Smooth muscle cell (in vitro differentiated cells): ENCODE measurements at regions not wholly inside any gene's neighbourhood (a gene's known extent, or its start where the extent isn't known, plus 50 kb on each side); places are given as distances from the start of the nearest gene placed in this dataset.

Experiments used
- DNase-seq: peaks from one replicate; lab custom pipeline; 2025; ENCODE audit not compliant: unreplicated experiment; lab: John Stamatoyannopoulos, UW
- H2AFZ ChIP-seq: fragments of 200-600 bp; sonication (generic); 2 replicates; pipeline ENCODE4 v1.6.0; 2016; ENCODE audit warnings: antibody characterized with exemption, low read depth, mild to moderate bottlenecking
- H3F3A ChIP-seq: fragments of 200-600 bp; sonication (generic); 2 replicates; pipeline ENCODE4 v1.6.0; 2017; ENCODE audit warnings: antibody characterized with exemption, low read depth
- H3K27ac ChIP-seq: fragments of 200-600 bp; sonication (generic); 2 replicates; pipeline ENCODE4 v1.5.1; 2016; ENCODE audit warnings: low read depth, mild to moderate bottlenecking
- H3K27me3 ChIP-seq: fragments of 200-600 bp; sonication (generic); 2 replicates; pipeline ENCODE4 v1.6.1; 2016; ENCODE audit warnings: low read depth, mild to moderate bottlenecking
- H3K36me3 ChIP-seq: fragments of 200-600 bp; sonication (generic); 2 replicates; pipeline ENCODE4 v1.5.1; 2016; ENCODE audit warnings: low read depth
- H3K4me1 ChIP-seq: fragments of 200-600 bp; sonication (generic); 2 replicates; pipeline ENCODE4 v1.5.1; 2016; ENCODE audit warnings: low read depth
- H3K4me2 ChIP-seq: fragments of 200-600 bp; sonication (generic); 2 replicates; pipeline ENCODE4 v1.6.0; 2016; ENCODE audit warnings: mild to moderate bottlenecking
- H3K4me3 ChIP-seq: fragments of 200-600 bp; sonication (generic); 2 replicates; pipeline ENCODE4 v1.5.1; 2016; ENCODE audit warnings: mild to moderate bottlenecking
- H3K79me2 ChIP-seq: fragments of 200-600 bp; sonication (generic); 2 replicates; pipeline ENCODE4 v1.6.0; 2016; ENCODE audit warnings: low read depth, mild to moderate bottlenecking
- H3K9ac ChIP-seq: fragments of 200-600 bp; sonication (generic); 2 replicates; pipeline ENCODE4 v1.6.0; 2016; ENCODE audit warnings: low read depth
- H3K9me3 ChIP-seq: fragments of 200-600 bp; sonication (generic); replicated peaks from 2 replicates; pipeline ENCODE4 v1.5.1; 2016; ENCODE audit warnings: low read depth
- H4K20me1 ChIP-seq: fragments of 200-600 bp; sonication (generic); 2 replicates; pipeline ENCODE4 v1.6.0; 2016; ENCODE audit warnings: low read depth
- WGBS: methylation state at CpG from one replicate; pipeline ENCODE4 v1.1.7; 2016; ENCODE audit warnings: low lambda C conversion rate; 5-methylcytosine and 5-hydroxymethylcytosine counted together
- TF ChIP-seq, protein P1 (sequence below): fragments of 200-600 bp; sonication (generic); IDR thresholded peaks from 2 replicates; pipeline ENCODE4 v1.5.1; 2017; ENCODE audit warnings: borderline replicate concordance, mild to moderate bottlenecking, antibody characterized with exemption; ENCODE audit not compliant: insufficient read depth, poor library complexity, severe bottlenecking

DNA sequence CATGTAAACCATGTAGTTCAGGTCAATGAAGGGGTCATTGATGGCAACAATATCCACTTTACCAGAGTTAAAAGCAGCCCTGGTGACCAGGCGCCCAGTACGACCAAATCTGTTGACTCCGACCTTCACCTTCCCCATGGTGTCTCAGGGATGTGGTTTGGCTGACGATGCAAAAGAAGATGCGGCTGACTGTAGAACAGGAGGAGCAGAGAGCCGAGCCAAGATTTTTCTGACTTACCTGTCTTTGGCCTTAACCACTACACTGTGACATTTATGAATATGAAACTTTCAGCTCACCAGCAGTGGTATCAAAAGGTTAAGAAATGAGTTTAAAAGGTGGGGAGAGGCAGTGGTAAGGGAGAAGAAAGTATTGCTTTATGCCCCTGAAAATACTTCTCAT, 309.8 kb downstream of the BCOR start:
- WGBS, result 96% methylated on average over 6 of the region's 6 CpGs
- H3K4me3 ChIP-seq, result no peak overlapping the region

GRCh38 chrX:39788521-39788920, 309.2 kb downstream of the BCOR start:
- Histone ChIP-seq H3K27me3 (no peaks in the 10 kb centered on the region), H3K79me2 (no peaks in the 10 kb centered on the region)
- 95% methylated on average over 6 of the region's 6 CpGs for WGBS

More for the DNA sequence above, 309.8 kb downstream of the BCOR start:
- Histone ChIP-seq H3K79me2 (no peaks in the 10 kb centered on the region), H3K4me1 (no peaks in the 10 kb centered on the region), H3K9me3 (no peaks in the 10 kb centered on the region), H4K20me1 (no peaks in the 10 kb centered on the region), H3F3A (no peaks in the 10 kb centered on the region), H3K27me3 (no peaks in the 10 kb centered on the region), H3K9ac (no peak overlapping the region), H3K27ac (no peak overlapping the region), H3K36me3 (no peaks in the 10 kb centered on the region), H2AFZ (no peak overlapping the region), H3K4me2 (no peak overlapping the region)
- TF ChIP-seq, protein P1, sequence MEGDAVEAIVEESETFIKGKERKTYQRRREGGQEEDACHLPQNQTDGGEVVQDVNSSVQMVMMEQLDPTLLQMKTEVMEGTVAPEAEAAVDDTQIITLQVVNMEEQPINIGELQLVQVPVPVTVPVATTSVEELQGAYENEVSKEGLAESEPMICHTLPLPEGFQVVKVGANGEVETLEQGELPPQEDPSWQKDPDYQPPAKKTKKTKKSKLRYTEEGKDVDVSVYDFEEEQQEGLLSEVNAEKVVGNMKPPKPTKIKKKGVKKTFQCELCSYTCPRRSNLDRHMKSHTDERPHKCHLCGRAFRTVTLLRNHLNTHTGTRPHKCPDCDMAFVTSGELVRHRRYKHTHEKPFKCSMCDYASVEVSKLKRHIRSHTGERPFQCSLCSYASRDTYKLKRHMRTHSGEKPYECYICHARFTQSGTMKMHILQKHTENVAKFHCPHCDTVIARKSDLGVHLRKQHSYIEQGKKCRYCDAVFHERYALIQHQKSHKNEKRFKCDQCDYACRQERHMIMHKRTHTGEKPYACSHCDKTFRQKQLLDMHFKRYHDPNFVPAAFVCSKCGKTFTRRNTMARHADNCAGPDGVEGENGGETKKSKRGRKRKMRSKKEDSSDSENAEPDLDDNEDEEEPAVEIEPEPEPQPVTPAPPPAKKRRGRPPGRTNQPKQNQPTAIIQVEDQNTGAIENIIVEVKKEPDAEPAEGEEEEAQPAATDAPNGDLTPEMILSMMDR, result no peak
- no peak for DNase-seq

GRCh38 chrX:39791691-39792090, 306.1 kb downstream of the BCOR start:
- no peak overlapping the region for H3K4me3 ChIP-seq
- no peak overlapping the region for H3K4me2 ChIP-seq
- H4K20me1 ChIP-seq, result no peaks in the 10 kb centered on the region
- no peak overlapping the region for H2AFZ ChIP-seq
- TF ChIP-seq, protein P1, result no peak
- H3K9me3 ChIP-seq, result no peaks in the 10 kb centered on the region
- no peak overlapping the region for H3K9ac ChIP-seq
- peaks cover 15% of the 10 kb centered on the region for H3K4me1 ChIP-seq
- H3K36me3 ChIP-seq, result no peaks in the 10 kb centered on the region
- 98% methylated on average over 6 of the region's 6 CpGs for WGBS
- no peak overlapping the region for H3K27ac ChIP-seq
- H3F3A ChIP-seq, result no peaks in the 10 kb centered on the region
- no peaks in the 10 kb centered on the region for H3K79me2 ChIP-seq
- H3K27me3 ChIP-seq, result no peaks in the 10 kb centered on the region
- DNase-seq, result no peak

More at GRCh38 chrX:39788521-39788920, 309.2 kb downstream of the BCOR start:
- Histone ChIP-seq H3K4me3 (no peak overlapping the region), H3K4me1 (no peaks in the 10 kb centered on the region), H3K9me3 (no peaks in the 10 kb centered on the region), H2AFZ (no peak overlapping the region), H3K36me3 (no peaks in the 10 kb centered on the region), H3K9ac (no peak overlapping the region), H4K20me1 (no peaks in the 10 kb centered on the region), H3F3A (no peaks in the 10 kb centered on the region), H3K27ac (no peak overlapping the region), H3K4me2 (no peak overlapping the region)
- no peak for DNase-seq
- TF ChIP-seq, protein P1, result no peak

DNA sequence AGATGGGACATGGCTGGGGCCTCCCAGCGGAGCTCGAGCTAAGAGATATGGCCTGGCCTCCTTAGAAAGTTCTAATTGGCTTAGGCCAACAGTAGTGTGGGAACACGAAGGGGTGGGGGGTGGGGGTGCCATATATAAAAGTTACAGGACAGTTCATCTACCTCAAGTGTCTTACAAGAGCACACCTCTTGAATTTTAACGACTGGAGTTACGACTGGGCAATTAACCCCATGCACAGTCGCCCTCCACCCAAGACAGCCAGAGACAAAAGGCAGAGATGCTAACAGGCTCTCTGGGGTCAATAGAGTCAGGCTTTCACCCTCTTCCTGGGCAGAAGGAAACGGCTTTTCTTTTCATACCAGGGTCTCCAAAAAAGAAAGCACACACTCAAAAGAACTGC, 302.2 kb downstream of the BCOR start:
- no peak for DNase-seq
- H3K9ac ChIP-seq, result no peak overlapping the region

More for the DNA sequence above, 302.2 kb downstream of the BCOR start:
- Histone ChIP-seq H3F3A (no peaks in the 10 kb centered on the region), H3K4me3 (no peak overlapping the region), H3K79me2 (no peaks in the 10 kb centered on the region), H3K9me3 (no peaks in the 10 kb centered on the region), H4K20me1 (no peaks in the 10 kb centered on the region), H3K4me1 (peaks cover 15% of the 10 kb centered on the region), H2AFZ (no peak overlapping the region), H3K36me3 (no peaks in the 10 kb centered on the region), H3K27ac (no peak overlapping the region), H3K4me2 (no peak overlapping the region), H3K27me3 (no peaks in the 10 kb centered on the region)
- WGBS, result 42% methylated on average over 7 of the region's 7 CpGs
- TF ChIP-seq, protein P1, result no peak
